HG02623 (cell line): ENCODE measurements at regions not wholly inside any gene's neighbourhood (a gene's known extent, or its start where the extent isn't known, plus 50 kb on each side); places are given as distances from the start of the nearest gene placed in this dataset.
"Not testable (repeated sequence)": the region's sequence is repeated elsewhere in the genome, so short reads cannot be mapped to it uniquely, and the experiment has no call there.

Experiments used
- ATAC-seq: cut with Tn5 transposase; IDR thresholded peaks from one replicate; pipeline ENCODE4 v1.9.1; 2021; ENCODE audit warnings: moderate library complexity; ENCODE audit not compliant: unreplicated experiment

GRCh38 chr18:64372850-64373249 is 224.0 kb upstream of the LINC00305 start:
- ATAC-seq, result no peak

DNA sequence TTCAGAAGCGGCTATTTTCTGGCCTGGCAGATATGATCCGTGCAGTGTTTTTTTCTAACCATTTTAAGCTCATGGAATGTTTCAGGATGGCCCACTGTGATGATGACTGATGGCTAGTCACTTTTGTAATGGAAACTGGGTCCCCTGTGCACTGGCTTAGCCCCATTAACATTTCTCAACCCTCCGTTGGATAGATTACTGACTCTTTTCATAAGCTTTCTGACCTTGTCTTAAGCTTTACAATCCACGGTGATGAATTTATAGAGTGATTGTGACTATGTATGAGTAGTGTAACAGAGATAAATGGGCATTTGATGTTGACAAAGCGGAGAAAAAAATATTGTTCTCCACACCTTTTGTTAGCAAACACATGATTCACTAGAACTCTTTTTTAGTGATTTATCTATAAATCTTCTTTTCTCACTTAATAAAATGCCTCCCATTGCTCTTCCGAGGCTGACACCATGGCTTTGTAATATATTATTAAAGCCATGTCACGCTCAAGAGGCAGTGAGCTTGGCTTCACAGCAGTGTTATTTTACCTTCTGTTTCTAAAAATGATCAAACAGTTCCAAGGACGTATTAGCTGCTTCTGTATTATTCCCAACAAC is 221.0 kb upstream of the LINC00305 start:
- ATAC-seq, result not testable (repeated sequence)

GRCh38 chr18:64365106-64365505 is 216.2 kb upstream of the LINC00305 start:
- ATAC-seq, result no peak

DNA sequence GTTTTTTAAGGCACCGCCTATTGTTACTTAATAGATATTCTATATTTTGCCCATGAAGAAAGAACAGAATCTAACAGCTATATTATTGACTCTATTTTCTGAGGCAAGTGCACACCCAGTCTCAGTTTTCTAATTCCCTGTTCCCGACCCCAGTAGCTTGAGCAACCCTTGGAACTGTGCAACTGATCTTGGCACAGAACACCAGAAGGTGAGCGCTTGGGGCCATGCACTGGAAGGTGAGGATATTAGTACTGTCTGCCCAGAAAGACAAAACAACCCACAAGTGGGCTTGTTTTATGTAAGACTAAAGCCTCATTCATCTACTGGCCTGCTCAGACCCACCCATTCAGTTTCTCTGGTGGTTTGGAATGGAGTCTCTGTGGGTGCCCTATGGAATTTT is 188.8 kb upstream of the LINC00305 start:
- ATAC-seq, result no peak

GRCh38 chr18:64337018-64337417 is 188.1 kb upstream of the LINC00305 start:
- ATAC-seq, result no peak

DNA sequence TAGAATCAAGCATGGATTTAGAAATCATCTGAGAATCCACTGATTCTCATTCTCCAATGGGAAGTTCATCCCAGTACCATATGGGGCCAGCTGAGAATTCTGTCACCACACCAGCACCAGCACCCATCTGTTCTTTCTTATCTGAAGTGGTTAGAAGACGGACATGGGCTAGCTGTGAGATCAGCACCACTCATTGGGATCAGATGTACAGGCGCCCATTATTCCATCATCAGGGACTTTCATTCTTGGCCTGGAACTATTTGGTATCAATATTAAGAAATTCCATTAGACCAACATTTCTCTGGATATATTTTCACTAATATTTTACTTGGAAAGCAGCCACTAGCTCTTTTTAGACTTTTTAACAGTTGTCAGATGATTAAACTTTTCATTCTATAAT is 185.9 kb upstream of the LINC00305 start:
- ATAC-seq, result no peak

DNA sequence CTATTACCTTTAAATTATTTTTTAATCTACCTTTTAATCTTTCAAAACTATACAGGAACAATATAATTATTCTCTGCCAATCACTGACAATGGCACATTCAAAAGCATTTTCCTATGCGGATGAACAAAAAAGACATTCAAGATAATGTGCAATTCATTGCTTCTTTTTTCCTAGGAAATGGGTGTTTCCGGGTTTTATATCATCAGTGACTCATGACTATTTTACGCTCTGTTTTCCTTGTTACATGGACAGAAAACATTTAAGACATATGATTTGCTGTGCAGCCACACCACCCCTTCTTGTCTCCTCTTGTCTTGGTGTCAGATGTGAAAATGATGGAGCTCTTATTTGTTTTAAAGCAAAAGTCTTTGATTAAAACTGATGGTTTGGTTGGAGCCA is 184.7 kb upstream of the LINC00305 start:
- no peak for ATAC-seq

DNA sequence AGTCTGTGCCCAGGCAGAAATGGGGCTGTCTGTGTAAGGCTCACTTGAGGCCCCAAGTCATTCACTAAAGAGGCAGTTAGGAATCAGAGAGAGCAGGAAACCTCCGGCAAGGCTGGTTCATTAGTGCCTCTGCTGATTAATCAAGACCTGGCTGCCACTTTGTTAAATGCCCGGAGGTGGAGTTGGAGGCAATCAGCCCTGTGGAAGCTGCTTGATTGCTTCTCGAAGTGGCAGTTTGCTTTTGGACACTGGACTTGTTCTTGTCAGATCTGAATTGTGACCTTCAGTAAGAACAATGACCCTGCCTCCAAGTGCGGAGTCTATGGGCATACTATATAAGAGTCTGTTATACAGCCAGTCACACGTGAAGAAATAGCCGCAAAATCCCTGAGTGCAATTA is 183.9 kb upstream of the LINC00305 start:
- no peak for ATAC-seq

GRCh38 chr18:64331419-64331818 is 182.5 kb upstream of the LINC00305 start:
- ATAC-seq, result no peak

DNA sequence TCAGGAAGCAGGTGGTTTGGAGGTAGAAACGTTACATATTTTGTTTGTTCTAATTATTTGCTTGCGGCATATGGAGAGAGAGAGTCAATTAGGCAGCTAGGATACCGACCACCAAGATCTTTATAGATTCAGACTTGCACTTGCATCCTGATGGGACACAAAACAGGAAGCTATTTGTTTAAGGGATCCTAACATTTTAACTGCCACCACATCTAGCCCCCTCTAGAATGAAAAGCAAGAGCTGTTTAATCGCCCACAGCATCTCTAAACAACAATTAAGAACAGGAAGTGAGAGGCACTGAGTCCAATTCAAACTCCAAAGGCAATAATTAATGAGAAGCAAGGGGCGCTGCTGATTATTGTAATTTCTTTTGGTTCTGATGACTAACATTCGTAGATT is 182.0 kb upstream of the LINC00305 start:
- no peak for ATAC-seq

DNA sequence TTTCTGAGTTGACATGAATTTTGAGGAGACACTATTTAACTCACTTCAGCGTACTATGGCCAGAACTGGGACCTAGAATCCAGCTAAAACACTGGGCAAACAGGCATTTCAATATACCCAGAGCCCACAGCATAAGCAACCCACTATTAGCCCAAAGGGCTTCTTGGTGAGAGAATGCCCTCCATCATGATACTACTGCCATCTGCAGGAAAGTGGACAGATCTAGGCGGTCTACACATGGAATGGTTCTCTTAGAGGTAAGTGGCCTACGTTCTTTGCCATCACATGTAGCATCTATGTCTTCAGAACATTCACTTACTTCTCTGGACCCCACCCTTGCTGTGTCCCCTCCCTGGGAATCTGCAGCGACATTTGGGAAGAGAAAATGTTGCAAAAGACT is 181.3 kb upstream of the LINC00305 start:
- ATAC-seq, result no peak

DNA sequence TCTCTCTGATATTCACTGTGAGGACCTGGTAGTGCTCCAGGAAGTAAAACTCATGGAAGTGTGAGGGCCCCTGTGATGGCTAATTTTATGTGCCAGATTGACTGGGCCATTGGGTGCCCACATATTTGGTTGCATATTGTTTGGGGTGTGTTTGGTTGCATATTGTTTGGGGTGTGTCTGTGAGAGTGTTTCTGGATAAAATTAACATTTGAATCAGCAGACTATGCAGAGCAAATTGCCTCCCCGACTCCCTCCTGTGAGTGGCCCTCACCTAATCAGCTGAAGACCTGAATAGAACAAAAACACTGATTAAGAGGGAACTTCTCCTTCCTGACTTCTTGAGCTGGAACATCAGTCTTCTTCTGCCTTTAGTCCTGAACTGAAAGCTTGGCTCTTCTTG is 173.3 kb upstream of the LINC00305 start:
- no peak for ATAC-seq

DNA sequence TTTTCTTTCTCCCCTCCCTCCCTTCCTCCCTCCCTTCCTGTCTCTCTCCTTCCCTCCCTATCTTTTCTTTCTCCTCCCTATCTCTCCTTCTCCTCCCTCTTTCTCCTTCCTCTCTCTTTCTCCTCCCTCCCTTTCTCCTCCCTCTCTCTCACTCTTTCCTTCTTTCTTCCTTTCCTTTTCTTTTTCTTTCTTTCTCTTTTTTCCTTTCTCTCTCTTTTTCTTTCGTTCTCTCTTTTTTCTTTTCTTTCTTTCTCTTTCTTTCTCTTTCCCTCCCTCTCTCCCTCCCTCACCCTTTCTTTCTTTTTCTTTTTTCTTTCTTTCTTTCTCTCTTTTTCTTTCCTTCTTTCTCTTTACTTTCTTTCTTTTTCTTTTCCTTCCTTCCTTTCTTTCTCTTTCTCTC is 169.7 kb upstream of the LINC00305 start:
- ATAC-seq, result no peak

DNA sequence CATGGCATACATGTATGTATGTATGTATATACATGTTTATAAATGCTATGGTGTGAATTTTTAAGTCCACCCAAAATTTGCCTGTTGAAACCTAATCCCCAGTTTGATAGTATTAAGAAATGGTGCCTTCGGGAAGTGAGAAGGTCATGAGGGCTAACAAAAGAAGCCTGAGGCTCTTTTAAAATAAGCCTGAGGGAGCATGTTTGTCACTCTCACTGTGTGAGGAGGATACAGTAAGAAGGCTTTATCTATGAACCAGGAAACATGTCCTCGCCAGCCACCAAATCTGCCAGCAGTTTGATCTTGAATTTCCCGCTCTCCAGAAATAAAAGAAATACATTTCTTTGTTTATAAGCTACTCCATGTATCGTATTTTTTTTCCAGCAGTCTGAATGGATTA is 163.0 kb upstream of the LINC00305 start:
- ATAC-seq, result no peak

DNA sequence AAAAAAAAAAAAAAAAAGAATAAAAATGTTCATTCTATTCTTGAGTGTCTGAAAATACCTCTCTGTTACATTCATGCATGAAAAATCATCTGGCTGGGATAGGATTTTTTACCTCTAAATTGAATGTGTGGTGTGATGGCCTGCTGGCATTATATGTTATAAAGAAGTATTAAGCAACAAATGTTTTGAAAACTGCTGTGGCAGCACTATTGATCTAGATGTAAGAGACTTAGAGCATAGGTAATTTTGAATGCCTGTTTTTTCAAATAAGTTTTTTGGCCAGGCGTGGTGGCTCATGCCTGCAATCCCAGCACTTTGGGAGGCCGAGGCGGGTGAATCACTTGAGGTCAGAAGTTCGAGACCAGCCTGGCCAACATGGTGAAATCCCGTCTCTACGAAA is 147.0 kb upstream of the LINC00305 start:
- ATAC-seq, result no peak

DNA sequence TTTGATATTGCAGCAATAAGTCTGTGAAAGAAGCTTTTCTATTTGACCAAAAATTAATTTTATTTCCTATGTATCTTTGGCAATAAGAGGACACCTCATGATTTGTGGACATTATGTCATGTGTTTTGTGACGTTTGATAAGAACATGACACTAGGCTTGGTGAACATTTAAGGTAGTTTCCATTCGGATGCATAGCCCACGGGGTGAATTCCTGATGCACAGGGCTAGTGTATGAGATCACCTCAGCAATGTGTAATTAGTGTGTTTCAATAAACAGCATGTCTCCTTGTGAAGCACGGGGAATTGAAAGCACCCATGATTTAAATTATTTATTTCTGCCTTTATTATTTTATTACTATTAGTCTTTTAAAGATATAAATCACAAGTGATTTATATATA is 146.1 kb upstream of the LINC00305 start:
- ATAC-seq, result no peak

- ATAC-seq, result no peak
Measured at GRCh38 chr18:64288432-64288831, 139.5 kb upstream of the LINC00305 start.

DNA sequence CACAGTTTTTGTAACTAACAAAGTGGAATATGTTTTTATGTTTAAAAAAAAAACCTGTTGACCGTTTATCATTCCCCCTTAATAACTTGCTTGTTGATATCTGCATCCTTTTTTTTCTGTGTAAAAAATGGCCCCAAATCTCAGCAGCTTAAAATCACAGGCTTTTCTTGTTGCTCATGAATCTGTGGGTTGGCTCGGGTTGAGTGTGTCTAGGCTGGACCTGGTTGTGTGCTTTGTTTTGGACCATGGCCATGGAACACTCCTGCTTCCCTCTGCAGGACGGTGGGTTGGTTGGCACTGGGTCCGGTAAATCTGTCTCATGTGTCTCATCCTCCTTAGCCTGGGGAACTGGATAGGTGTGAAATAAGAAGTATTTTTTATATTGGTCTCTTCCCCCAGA is 139.0 kb upstream of the LINC00305 start:
- ATAC-seq, result no peak

DNA sequence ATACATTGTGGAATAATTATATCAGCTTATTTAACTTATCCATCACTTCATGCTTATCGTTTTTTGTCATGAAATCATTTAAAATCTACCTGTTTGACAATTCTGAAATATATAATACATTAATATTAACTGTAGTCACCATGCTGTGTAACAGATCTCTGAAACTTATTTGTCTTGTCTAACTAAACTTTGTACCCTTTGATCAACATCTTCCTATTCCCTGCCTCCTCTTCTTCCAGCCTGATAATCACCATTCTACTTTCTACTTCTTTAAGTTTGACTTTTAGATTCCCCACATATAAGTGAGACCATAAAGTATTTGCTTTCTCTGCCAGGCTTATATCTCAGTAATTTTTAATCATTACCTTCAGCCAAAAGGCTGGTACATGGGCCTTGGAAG is 134.2 kb upstream of the LINC00305 start:
- ATAC-seq, result no peak

- no peak for ATAC-seq
Measured at GRCh38 chr18:64278026-64278425, 129.1 kb upstream of the LINC00305 start.

GRCh38 chr18:64276311-64277090 is 127.6 kb upstream of the LINC00305 start:
- no peak for ATAC-seq

GRCh38 chr18:64275593-64276300 is 126.9 kb upstream of the LINC00305 start:
- no peak for ATAC-seq
